A549 (cell line): ENCODE measurements at regions not wholly inside any gene's neighbourhood (a gene's known extent, or its start where the extent isn't known, plus 50 kb on each side); places are given as distances from the start of the nearest gene placed in this dataset.

ENCODE experiments used
- CEBPB ChIP-seq, 2 experiments: fragments of >200 bp in 1 of 2; sonication (Bioruptor Twin) in 1 of 2; formaldehyde crosslinking in 1 of 2; IDR thresholded peaks; 2 replicates each; pipeline ENCODE4 v1.6.1; 2012 to 2016
- CHD2 ChIP-seq: fragments of 150-350 bp; IDR thresholded peaks from 2 replicates; pipeline ENCODE4 v1.6.1; 2014; ENCODE audit warnings: low read length; ENCODE audit not compliant: partially characterized antibody
- EP300 ChIP-seq, 2 experiments: fragments of >200 bp; sonication (Bioruptor Twin); formaldehyde crosslinking; IDR thresholded peaks; 2 replicates in 1 of 2; 3 replicates in 1 of 2; pipeline ENCODE4 v1.6.1; 2016 to 2017
- MAFK ChIP-seq: fragments of 450-650 bp; IDR thresholded peaks from 2 replicates; pipeline ENCODE4 v1.6.1; 2014; ENCODE audit not compliant: partially characterized antibody
- NFE2L2 ChIP-seq: fragments of 150-350 bp; conservative IDR thresholded peaks from 2 replicates; pipeline ENCODE4 v1.6.1; 2014; ENCODE audit warnings: low read length
- POLR2A ChIP-seq: IDR thresholded peaks from 2 replicates; pipeline ENCODE4 v1.6.1; 2012; ENCODE audit warnings: mild to moderate bottlenecking, low read length
- RAD21 ChIP-seq, 2 experiments: fragments of >200 bp in 1 of 2; sonication (Bioruptor Twin) in 1 of 2; formaldehyde crosslinking in 1 of 2; IDR thresholded peaks in 1 of 2; conservative IDR thresholded peaks in 1 of 2; 2 replicates in 1 of 2; 3 replicates in 1 of 2; pipeline ENCODE4 v1.6.1; 2012 to 2018; ENCODE audit warnings: inconsistent platforms in 1 of 2
- TF ChIP-seq, protein P1 (sequence below): fragments of >200 bp; sonication (Bioruptor Twin); formaldehyde crosslinking; IDR thresholded peaks from 3 replicates; pipeline ENCODE4 v1.5.1; 2016
- TF ChIP-seq, protein P2 (sequence below): fragments of 250-450 bp; sonication (Bioruptor Pico); IDR thresholded peaks from 2 replicates; pipeline ENCODE4 v1.5.0; 2020; ENCODE audit warnings: low read depth, mild to moderate bottlenecking, moderate library complexity
- TF ChIP-seq, protein P3 (sequence below): fragments of 450-650 bp; IDR thresholded peaks from 2 replicates; pipeline ENCODE4 v1.6.1; 2014; ENCODE audit warnings: antibody characterized with exemption
- TF ChIP-seq, protein P4 (sequence below): IDR thresholded peaks from 2 replicates; pipeline ENCODE4 v1.6.1; 2012

DNA sequence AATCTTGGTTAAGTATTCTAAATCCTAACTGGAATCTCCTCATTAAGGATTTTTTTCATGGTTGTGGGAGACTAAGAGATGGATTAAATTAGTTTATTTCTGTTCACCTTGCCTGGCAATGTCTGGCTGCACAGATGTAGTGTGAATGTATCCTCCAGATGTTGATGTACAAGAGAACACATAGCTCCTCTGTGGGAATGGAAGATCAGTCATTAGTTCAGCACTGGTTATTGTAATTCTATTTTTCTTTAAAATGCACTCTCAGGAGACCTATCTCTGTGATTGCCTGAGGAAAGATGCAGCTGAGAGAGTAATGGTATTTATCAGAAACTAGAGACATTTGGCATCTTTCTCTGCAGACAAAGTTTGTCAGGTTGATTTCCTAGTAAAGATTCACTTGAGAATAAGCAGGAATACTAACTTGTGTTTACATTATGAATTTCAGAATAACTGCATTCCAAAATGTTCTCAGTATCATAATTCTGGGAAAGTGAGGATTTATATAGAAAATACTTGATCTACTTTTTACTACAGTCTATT is 178.6 kb downstream of the GIPC2 start:
- TF ChIP-seq, protein P1, sequence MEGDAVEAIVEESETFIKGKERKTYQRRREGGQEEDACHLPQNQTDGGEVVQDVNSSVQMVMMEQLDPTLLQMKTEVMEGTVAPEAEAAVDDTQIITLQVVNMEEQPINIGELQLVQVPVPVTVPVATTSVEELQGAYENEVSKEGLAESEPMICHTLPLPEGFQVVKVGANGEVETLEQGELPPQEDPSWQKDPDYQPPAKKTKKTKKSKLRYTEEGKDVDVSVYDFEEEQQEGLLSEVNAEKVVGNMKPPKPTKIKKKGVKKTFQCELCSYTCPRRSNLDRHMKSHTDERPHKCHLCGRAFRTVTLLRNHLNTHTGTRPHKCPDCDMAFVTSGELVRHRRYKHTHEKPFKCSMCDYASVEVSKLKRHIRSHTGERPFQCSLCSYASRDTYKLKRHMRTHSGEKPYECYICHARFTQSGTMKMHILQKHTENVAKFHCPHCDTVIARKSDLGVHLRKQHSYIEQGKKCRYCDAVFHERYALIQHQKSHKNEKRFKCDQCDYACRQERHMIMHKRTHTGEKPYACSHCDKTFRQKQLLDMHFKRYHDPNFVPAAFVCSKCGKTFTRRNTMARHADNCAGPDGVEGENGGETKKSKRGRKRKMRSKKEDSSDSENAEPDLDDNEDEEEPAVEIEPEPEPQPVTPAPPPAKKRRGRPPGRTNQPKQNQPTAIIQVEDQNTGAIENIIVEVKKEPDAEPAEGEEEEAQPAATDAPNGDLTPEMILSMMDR: no peak
- no peak for TF ChIP-seq POLR2A
- TF ChIP-seq RAD21 (conservative IDR thresholded peaks at IDR 0.05 in 1 of 2, IDR thresholded peaks at IDR 0.05 in 1 of 2): no peak
- no peak for TF ChIP-seq CHD2
- no peak for TF ChIP-seq CEBPB (IDR thresholded peaks at IDR 0.05)
- TF ChIP-seq MAFK: no peak
- TF ChIP-seq, protein P2, sequence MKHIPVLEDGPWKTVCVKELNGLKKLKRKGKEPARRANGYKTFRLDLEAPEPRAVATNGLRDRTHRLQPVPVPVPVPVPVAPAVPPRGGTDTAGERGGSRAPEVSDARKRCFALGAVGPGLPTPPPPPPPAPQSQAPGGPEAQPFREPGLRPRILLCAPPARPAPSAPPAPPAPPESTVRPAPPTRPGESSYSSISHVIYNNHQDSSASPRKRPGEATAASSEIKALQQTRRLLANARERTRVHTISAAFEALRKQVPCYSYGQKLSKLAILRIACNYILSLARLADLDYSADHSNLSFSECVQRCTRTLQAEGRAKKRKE: no peak
- TF ChIP-seq, protein P3, sequence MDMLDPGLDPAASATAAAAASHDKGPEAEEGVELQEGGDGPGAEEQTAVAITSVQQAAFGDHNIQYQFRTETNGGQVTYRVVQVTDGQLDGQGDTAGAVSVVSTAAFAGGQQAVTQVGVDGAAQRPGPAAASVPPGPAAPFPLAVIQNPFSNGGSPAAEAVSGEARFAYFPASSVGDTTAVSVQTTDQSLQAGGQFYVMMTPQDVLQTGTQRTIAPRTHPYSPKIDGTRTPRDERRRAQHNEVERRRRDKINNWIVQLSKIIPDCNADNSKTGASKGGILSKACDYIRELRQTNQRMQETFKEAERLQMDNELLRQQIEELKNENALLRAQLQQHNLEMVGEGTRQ: no peak
- TF ChIP-seq EP300 (IDR thresholded peaks at IDR 0.05): no peak
- TF ChIP-seq NFE2L2: no peak
- TF ChIP-seq, protein P4, sequence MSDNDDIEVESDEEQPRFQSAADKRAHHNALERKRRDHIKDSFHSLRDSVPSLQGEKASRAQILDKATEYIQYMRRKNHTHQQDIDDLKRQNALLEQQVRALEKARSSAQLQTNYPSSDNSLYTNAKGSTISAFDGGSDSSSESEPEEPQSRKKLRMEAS: no peak
